ENCODE measurements at regions not wholly inside any gene's neighbourhood (a gene's known extent, or its start where the extent isn't known, plus 50 kb on each side); places are given as distances from the start of the nearest gene placed in this dataset.

- H3K9me3 ChIP-seq (ENCODE audit: control insufficient read depth in 4 of 4, low read length in 3 of 4), result no peaks in the 10 kb centered on the region
- H3K27me3 ChIP-seq (ENCODE audit: control insufficient read depth in 4 of 4, insufficient read depth in 4 of 4, low read length in 3 of 4), result no peaks in the 10 kb centered on the region
- 93% methylated on average over 2 of the region's 2 CpGs for WGBS
- H3K4me1 ChIP-seq (ENCODE audit: control insufficient read depth in 4 of 4, insufficient read depth in 4 of 4, low read length in 3 of 4), result no peaks in the 10 kb centered on the region
- no peak overlapping the region for H3K4me3 ChIP-seq (ENCODE audit: low read depth in 1 of 3, low read length in 3 of 3)
- TF ChIP-seq HNF4A (conservative IDR thresholded peaks at IDR 0.05) (no peak), FOXA2 (IDR thresholded peaks at IDR 0.05) (no peak), MAX (IDR thresholded peaks at IDR 0.05) (no peak), FOXA1 (IDR thresholded peaks at IDR 0.05) (no peak)
- DNase-seq (ENCODE audit: low spot score), result no peak
- H3K27ac ChIP-seq (ENCODE audit: low read depth in 1 of 2, low read length in 2 of 2), result no peak overlapping the region
- H3K36me3 ChIP-seq (ENCODE audit: control insufficient read depth in 4 of 4, insufficient read depth in 3 of 4, low read depth in 1 of 4, low read length in 3 of 4), result no peaks in the 10 kb centered on the region
- no peak overlapping the region for H3K9ac ChIP-seq (ENCODE audit: low read depth in 1 of 2, low read length in 2 of 2)
Measured at GRCh38 chr1:87938631-87939030, 610.0 kb downstream of the LMO4 start.

- H3K9ac ChIP-seq (ENCODE audit: low read depth in 1 of 2, low read length in 2 of 2), result no peak overlapping the region
- H3K27ac ChIP-seq (ENCODE audit: low read depth in 1 of 2, low read length in 2 of 2), result no peak overlapping the region
- no peaks in the 10 kb centered on the region for H3K9me3 ChIP-seq (ENCODE audit: control insufficient read depth in 4 of 4, low read length in 3 of 4)
- DNase-seq (ENCODE audit: low spot score), result no peak
- no peaks in the 10 kb centered on the region for H3K4me1 ChIP-seq (ENCODE audit: control insufficient read depth in 4 of 4, insufficient read depth in 4 of 4, low read length in 3 of 4)
- WGBS, result 70% methylated on average over 2 of the region's 2 CpGs
- H3K27me3 ChIP-seq (ENCODE audit: control insufficient read depth in 4 of 4, insufficient read depth in 4 of 4, low read length in 3 of 4), result no peaks in the 10 kb centered on the region
- H3K36me3 ChIP-seq (ENCODE audit: control insufficient read depth in 4 of 4, insufficient read depth in 3 of 4, low read depth in 1 of 4, low read length in 3 of 4), result no peaks in the 10 kb centered on the region
- TF ChIP-seq CTCF (IDR thresholded peaks at IDR 0.05; ENCODE audit: low read depth, low read length, missing input control) (no peak), RAD21 (IDR thresholded peaks at IDR 0.05) (no peak), REST (IDR thresholded peaks at IDR 0.05) (no peak), MAX (IDR thresholded peaks at IDR 0.05) (no peak), RXRA (IDR thresholded peaks at IDR 0.05) (no peak), HNF4A (conservative IDR thresholded peaks at IDR 0.05) (no peak), EGR1 (IDR thresholded peaks at IDR 0.05; ENCODE audit: low read depth in 2 of 2) (no peak), ATF3 (IDR thresholded peaks at IDR 0.05) (no peak), ZBTB33 (IDR thresholded peaks at IDR 0.05) (no peak), TAF1 (conservative IDR thresholded peaks at IDR 0.05) (no peak), GABPA (IDR thresholded peaks at IDR 0.05 in 1 of 2, conservative IDR thresholded peaks at IDR 0.05 in 1 of 2) (no peak), HNF4G (IDR thresholded peaks at IDR 0.05) (no peak), YY1 (IDR thresholded peaks at IDR 0.05) (no peak), SP1 (IDR thresholded peaks at IDR 0.05) (no peak), FOXA1 (IDR thresholded peaks at IDR 0.05) (no peak), FOXA2 (IDR thresholded peaks at IDR 0.05) (no peak), JUND (IDR thresholded peaks at IDR 0.05) (no peak), NR2F2 (IDR thresholded peaks at IDR 0.05) (no peak)
- H3K4me3 ChIP-seq (ENCODE audit: low read depth in 1 of 3, low read length in 3 of 3), result no peak overlapping the region
Measured at GRCh38 chr1:87939444-87939843, 610.8 kb downstream of the LMO4 start.
